ENCODE measurements at regions not wholly inside any gene's neighbourhood (a gene's known extent, or its start where the extent isn't known, plus 50 kb on each side); places are given as distances from the start of the nearest gene placed in this dataset.
"Not testable (repeated sequence)": the region's sequence is repeated elsewhere in the genome, so short reads cannot be mapped to it uniquely, and the experiment has no call there.

DNA sequence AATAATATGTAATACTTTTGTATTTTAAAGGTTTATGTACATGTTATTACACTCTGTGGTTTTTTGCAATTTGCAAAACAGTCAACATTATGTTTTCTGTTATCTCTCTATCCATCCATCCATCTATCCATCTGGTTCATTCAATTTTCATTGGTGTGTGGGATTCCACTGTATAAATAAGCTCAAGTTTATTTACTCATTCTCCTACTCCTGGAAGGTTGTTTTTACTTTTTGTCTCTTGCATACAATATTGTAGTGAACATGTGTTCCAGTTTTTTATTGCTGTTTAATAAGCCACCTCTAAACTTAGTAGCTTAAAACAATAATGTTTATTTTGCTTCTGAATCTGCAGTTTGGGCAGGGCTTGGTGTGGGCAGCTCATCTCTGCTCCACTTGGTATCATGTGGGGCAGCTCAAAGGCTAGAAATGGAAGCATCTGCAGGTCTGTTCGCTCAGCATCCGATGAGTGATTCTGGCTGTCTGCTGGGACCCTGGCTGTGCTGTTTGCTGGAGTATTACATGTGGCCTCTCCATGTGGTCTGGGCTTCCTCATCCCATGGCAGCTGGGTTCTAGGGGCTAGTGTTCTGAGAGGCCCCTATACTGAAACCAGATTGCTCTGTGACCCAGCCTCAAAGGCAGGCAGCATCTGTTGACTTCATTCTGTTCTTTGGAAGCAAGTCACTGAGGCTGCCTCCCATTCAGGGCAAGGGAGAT is 98.8 kb downstream of the SLC25A47 start:
- DNase-seq: no peak

DNA sequence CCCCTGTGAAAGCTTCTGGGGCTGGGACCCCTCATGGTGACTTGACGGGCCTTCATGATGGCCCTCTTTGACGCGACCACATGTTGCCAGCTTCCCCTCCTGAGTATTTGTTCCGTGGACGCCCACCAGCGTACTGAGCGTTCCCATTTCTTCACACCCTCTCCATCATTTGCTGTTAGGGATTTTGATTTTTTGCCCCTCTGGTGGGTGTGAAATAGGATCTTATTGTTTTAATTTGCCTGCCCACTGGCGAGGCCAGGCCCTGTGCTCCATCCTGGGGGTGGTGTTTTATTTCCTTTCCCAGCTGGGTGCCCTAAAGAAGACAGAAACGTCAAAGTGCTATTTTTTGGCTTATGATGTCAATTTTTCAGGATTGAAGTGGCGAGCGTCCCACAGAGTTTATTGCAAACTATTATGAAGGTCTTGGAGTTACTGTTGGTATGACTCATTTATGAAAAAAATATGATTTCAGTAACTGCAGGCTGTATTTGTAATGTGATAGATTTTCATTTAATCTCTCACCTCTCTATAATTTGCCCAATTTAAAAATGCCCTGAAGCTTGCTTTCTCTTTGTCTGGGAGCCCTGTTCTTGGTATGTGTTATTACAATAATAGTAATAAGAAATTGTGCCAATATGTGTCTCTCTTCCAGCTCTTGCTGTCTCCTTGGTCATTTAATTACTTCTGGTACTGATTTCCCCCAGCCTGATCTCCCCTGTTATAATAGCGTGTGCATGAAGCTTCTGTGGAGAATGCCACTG is 99.6 kb downstream of the SLC25A47 start:
- no peak for DNase-seq

DNA sequence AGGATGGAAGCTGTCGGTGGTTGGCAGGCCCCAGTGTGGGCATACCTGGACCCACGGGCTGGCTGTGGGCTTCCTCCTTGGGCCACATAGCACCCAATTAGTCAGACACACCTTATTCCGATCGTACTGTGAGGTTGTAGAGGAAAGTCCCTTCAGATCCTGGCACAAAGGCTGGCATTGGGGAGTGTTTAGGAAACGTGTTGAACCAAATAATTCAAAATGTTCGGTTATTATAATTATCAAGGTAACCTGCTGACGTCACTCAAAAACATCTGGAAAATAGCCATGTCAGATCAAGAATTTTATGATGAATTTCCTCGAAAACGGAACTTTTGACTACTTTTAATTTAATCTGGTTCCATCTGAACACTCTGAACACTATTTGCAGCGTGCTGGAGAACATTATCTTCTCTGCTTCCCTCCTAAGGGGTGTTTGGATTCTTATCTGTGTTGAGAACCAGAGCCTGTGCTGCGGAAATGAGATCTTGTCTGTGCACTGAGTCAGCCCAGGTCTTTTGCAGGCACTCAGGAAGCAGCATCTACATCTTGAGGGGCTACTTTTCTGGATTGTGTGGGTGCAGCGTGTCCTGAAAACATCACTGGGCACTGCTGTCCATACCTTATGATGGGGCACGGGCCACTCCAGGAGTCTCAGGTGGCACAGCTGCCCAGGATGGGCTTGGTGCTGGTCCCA is 100.3 kb downstream of the SLC25A47 start:
- no peak for DNase-seq

DNA sequence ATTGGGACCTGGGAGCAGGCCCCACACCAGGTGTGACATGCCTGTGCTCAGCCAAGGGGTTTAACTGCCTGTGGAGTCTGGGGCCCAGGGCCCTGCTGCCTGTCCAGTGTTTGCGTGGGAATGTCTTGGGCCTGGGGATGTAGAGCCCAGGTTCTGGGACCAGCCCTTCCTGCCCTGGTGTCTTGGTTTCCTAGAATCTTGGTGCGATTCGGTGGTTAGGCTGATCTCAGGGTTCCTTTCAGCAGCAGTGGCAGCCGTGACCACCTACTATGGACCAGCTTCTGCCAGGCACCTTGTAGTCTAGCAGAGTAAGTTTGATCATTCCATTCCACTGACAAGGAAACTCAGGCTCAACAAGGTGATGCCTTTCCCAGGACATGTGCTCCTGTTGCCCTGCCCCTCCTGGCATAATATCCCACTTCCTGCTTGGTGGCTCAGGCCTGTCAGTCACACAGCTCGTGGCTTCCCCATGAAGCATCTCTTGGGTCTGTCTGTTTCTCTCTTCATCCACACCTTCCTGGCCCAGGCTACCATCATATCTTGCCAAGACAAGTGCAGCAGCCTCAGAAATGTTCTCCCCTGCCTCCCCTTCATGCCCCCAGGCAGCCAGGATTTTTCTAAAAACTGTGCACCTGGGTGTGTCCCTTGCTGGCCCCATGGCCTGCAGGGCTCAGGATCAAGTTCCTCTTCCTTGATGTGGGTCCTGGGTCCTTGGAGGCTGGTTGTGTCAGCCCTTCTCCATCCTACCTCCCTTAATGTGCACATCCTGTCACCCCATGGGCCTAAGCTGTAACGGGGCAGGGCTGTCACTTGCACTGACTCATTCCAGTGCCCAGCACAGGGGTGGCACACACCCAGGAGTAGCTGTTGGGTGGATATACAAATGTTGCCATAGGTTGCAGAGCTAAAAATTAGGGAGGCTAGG is 101.6 kb downstream of the SLC25A47 start:
- peak in 1 of 3 donors; percentile 5 for DNase-seq

DNA sequence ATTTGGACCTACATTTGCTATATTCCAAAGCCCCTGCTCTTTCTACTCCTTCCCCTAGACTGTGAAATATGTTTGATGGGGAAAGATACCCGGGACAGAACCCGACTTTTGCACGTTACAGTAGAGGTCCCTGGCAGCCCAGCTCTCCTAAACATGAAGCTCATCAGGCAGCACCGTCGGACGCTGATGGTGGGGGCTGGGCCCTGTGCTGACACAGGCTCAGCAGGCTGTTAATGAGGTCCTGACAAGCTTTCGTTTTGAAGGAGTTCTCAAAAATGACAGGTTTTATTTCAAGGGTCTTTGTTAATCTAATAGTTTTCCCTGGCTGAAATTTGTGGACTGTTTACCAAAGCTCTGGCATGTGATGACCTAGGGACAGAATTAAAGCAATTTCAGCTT is 102.3 kb downstream of the SLC25A47 start:
- no peak for DNase-seq

DNA sequence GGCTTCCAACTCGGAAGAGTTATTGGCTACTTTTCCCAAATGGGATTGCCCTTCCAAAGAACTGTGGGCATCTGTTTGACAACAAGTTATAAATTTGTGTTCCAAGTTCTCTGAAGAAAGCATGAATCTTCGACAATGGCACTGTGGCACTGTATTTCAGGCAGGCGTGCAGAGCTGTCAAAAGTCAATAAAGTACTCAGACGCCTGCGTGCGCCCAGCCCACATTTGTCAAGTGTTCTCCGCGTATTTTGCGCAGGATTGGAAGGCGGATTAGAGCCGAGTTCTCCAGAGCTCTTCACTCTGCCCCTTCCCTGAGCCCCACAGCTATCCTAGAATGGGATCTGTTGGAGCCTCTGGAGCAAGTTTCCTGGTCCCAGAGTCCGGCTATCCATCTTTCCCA is 103.2 kb downstream of the SLC25A47 start:
- DNase-seq: no peak

DNA sequence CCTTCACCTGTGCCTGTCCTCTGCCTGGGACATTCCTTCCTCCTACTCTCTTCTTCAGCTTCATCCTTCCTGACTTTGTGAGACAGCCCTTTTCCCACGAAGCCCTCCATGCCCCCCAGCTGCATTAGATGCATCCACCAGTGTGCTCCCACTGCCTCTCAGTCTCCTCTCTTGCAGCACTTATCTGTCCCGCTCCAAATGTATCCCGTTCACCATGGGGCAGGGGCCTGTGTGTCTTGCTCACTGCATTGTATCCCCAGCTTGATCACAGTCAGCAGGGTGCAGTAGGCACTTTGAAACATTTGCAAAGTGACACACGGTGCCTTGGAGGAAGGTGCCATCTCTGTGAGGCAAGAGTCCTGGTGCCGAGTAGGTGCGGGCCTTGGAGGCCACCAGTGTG is 104.0 kb downstream of the SLC25A47 start:
- no peak for DNase-seq

DNA sequence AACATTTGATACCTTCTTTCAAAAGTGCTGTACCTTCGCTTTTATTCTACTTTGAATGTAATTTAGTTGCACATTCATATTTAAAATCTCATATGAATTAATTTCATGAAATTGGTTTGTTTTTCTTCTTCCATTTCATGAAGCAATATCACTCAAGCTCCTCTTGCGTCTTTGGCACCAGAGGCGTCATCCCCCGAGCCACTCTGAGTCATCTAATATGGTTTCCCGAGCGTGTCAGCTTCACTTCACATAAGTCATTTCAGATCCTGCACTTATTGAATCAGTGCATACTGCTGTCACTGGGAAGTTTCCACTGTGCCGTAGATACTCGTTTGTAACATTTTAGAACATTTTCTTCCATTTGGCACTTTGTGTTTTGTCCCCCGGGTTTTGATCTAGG is 105.6 kb downstream of the SLC25A47 start:
- DNase-seq: peak; percentile 68 to 72 (median 72)

DNA sequence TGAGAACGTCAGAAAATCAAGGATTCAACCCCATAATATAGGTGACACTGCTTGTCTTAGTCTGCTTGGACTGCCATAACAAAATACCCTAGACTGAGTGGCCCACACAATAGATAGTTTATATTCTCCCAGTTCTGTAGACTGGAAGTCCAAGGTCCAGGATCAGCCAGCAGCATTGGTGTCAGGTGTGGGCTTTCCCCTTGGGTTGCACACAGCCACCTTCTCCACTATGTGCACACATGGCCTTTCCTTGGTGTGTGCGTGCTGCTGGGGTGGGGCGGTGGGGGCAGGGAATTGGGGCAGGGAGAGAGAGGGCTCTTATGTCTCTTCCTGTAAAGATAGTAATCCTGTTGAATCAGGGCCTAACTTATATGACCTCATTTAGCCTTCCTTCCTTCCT is 106.4 kb downstream of the SLC25A47 start:
- DNase-seq: no peak

DNA sequence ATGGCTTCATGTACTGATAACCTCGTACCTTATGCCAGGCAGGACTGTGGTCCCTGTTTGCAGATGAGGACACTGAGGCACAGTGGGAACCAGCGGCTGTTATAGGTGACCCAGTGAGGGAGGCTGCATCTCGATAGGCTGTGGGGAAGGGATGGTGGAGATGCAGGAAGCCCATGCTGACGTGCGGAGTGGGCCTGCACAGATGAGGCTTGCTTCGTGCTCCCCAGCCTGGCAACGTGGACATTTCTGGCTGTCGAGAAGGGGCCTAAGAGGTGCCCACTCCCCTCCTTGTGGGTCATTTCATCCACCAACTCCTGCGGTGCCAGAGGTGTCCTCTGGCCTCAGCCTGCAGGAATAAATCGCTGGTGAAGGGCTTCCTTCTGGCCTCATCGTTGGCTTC is 107.4 kb downstream of the SLC25A47 start:
- no peak for DNase-seq

DNA sequence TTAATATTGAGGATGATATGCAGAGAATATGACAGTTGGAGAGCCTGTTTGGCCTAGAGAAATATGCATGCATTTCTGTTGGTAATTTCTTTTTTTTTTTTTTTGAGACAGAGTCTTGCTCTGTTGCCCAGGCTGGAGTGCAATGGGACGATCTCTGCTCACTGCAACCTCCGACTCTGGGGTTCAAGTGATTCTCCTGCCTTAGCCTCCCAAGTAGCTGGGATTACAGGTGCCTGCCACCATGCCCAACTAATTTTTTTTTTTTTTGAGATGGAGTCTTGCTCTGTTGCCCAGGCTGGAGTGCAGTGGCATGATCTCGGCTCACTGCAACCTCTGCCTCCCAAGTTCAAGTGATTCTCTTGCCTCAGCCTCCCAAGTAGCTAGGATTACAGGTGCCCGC is 108.3 kb downstream of the SLC25A47 start:
- DNase-seq: not testable (repeated sequence)

DNA sequence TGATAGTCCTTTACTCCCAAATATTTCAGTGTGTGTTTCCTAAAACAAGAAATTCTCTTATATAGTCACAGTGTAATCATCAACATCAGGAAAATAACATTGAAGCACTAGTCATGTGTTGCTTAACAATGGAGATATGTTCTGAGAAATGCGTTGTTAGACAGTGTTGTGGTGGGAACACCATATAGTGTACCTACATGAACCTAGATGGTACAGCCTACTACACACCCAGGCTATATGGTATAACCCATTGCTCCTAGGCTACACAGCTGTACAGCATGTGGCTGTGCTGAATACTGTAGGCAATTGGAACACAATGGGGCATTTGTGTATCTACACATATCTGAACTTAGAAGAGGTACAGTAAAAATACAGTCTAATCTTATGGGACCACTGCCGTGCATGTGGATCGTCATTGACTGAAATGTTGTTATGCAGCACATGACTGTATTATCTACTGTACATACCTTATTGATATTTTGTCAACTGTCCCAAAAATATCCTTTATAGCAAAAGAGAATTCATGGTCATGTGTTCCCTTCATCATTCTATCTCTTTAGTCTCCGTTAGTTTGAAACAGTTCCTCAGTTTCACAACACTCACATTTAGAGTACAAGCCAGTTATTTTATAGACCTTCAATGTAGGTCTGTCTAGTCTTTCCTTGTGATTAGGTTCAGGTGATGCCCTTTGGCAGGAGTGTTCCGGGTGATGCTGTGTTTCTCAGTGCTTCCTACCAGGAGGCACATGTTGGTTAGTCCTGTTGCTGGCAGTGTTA is 109.7 kb downstream of the SLC25A47 start:
- no peak for DNase-seq

DNA sequence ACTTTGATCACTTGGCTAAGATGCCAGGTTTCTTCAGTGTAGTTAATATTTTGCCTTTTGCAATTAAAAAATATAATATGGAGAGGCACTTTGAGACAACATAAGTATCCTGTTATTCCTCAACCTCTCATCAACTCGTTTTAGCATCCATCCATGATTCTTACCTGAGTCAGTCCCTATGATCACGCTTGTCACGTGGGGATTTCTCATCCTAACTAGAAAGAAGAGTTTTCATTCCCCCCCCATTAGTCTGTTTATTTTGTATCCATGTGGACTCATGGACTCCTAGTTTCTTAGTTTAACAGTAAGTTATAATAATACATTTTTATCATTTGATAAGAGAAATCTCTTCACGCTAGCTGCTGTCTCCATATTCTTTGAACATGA is 110.3 kb downstream of the SLC25A47 start:
- no peak for DNase-seq

DNA sequence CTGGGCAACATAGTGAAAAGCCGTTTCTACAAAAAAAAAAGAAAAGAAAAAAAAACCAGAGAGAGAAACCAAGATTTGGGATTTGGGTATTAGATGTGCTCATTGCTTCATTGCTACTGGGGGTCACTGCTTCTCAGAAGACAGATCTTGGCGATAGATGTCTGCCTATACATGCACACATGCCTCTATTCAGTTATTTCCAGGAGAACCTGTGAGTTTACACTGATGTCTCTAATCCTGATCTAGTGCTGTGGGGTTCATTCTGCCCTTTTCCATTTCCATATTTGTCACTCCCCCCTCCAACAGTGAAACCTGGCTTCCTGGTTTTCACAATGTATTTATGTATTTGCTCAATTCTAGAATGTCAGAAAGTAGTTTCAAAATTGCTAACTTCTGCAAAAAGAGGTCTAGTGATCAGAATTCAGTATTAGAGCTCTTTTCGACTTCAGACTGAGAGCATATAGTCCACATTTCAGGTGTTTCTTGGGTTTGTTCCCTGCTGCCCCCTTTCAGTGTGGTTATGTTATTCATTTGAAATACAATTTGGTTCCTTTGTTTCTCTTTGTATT is 111.0 kb downstream of the SLC25A47 start:
- DNase-seq: peak; percentile 51 to 81 (median 80)

DNA sequence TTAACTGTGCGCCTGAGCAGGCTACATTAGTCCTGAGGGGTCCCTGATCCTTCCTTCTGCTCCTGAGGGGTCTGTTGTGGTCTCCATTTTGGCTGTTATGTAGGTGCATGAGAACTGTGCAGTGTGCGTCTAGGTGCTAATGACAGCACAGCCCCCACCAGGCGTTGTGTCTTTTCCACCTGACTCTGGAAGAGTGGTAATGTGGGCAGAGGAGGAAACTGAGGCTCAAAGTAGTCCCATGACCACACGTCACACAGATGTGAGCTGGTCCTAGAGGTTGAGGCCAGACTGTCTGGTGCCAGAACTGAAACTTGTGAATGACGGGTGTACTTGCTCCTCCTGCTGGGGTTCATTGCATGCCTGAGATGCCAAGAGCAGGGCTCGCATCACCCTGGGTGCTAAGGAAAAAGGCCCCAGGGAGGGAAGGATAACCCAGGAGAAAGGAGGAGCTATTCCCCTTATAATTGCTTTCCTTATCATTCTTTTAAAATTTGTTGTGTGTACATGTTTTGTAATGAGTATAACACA is 111.8 kb downstream of the SLC25A47 start:
- DNase-seq: no peak

DNA sequence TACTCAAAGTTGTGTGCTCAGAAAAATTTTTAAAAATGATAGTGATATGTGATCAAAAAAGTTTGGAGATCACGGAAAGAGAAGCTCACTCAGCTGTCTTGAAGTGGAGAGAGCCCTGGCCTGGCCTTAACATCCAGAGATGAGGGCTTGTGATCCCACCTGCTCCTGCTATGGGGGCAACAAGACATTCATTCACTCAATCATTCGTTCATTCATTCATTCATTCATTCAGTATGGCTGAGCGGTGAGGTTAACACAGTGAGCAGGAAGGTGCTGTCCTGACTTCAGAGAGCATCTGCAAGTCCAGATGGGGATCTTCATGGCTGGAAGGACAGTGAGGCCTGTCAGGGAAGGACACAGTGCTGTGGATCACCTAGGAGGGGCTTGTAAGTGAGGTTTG is 112.3 kb downstream of the SLC25A47 start:
- DNase-seq: no peak

DNA sequence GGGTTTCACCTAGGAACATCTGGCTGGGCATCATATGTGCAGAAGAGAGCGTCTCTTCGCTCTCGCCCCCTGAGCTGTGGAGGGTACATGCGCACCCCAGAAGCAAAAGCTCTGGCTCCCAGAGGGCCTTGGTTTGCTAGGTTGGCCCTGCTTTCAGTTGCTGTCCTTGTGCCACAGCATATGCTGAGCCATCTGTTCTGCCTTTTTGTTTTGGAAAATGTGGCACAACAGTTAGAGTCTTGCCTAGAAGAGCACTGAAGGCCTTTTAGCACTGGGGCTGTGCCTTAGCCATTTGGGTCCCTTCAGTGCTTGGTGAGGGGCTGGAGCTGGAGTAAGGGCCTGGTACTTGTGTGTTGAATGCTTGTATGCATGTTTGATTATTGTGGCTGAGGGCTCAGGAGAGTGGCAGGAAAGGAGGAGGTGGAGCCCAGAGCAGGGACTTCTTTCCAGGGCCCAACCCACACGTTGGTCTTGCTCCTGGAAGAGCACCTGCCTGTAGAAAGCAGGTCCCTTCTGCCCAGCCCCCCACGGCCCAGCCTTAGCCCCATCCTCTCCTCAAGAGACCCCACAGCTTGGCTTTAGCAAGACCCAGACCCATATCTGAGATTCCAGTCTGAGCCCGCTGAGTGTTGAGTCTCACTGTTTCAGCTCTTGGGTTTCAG is 113.7 kb downstream of the SLC25A47 start:
- no peak for DNase-seq

DNA sequence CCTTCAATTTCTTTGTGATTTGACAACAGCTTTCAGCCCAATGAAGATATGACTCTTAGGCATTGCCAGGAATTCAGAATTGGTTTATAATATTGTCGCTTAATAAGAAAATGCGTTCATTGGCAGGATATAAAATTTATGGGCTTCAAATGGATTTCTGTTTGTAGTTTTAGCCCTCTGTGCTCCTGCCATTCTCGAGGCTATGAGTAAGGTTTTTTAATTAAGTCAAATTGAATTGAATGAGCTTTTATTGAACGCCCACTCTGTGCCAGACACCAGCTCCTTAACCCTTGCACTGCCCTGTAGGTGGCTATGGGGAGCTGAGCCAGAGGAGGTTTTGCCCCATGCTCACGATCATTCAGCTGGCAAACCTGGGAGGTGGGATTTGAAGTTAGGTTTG is 115.1 kb downstream of the SLC25A47 start:
- no peak for DNase-seq

DNA sequence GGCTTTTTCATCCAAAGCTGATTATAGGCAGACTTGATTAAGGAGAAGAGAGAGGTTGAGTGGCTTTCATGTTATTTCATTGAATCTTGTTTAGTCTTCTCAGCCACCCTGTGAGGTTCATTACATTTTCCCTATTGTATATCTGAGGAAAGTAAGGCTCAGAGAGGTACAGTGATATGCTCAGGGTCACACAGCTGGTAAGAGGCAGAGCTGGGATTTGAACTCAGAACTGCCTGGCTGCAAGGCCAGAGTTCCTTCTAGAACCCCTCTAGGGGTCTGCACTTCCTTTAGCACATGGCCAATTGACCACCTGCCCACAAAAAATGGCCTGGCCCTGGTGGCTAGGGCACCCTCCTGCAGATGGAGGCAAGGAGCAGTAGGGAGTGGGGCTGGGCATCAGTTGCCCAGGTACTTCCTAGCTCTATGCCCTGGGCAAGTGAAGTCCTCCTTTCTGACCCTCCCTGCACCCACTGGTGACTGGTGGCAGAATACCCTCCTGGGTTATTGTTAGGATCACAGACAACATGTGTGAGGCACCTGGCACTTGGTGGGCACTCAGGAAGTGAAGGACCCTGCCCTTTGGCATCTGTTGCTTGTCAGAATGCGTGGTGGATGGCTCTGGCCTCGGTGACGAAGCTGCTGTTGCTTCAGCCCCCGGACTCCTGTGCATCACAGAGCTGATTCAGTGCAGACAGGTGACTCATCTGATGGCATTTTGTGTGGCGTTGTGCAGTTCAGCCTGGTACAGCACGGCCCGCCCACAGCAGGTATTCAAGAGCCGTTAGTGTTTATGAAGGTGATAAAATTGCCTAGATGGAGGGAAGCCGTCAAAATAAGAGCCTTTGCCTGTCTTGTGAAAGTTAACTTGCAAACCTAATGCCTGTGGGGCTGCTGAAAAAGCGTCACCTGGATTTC is 115.8 kb downstream of the SLC25A47 start:
- peak in 2 of 3 donors; percentile 12 to 19 for DNase-seq

DNA sequence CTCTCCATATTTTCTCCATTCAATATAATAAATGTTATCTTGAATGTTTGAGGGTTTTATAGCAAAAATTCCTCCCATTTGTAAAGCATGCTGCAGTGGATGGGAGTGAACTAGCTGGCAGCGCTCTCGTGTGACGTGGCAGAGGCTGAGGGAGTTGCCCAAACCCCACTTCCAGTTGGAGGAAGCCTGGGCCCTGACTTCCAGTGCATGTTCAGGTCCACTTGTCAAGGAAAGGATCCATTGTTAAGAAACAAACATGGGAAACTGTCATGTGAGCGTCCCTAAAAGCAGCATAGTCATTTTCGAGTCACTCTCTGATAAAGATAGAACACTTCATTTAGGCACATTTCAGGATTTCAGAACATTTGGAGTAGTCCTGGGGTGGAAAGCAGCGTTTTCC is 116.6 kb downstream of the SLC25A47 start:
- peak in 2 of 3 donors; percentile 7 to 14 for DNase-seq
